HCT116 (cell line): ENCODE measurements at regions not wholly inside any gene's neighbourhood (a gene's known extent, or its start where the extent isn't known, plus 50 kb on each side); places are given as distances from the start of the nearest gene placed in this dataset.

ENCODE experiments used
- ATAC-seq: fragments of 200-7000 bp; cut with Tn5 transposase; 2 replicates; pipeline ENCODE4 v1.9.1; 2020; ENCODE audit warnings: mild to moderate bottlenecking, moderate library complexity
- BruUV-seq: library from RNA; stranded (reverse); fragments of 400-500 nt; replicated peaks from 2 replicates; lab custom pipeline; 2021; lab: Mats Ljungman, UMichigan
- CTCF ChIA-PET: fragments of 300-600 bp; sonication (Branson Sonifier 250); formaldehyde crosslinking; loops from one replicate; lab custom pipeline; 2021; ENCODE audit warnings: antibody characterized with exemption; lab: Charles Lee
- POLR2A ChIA-PET: fragments of 300-600, 350-600 bp; sonication (Branson Sonifier 250); formaldehyde crosslinking; loops from one replicate; lab custom pipeline; 2021; ENCODE audit warnings: antibody characterized with exemption; lab: Charles Lee
- RAD21 ChIA-PET, 2 experiments: fragments of 300-600 bp; sonication (Branson Sonifier 250); formaldehyde crosslinking; loops; one replicate each; lab custom pipeline; 2023; ENCODE audit warnings: low total read pairs in 2 of 2; ENCODE audit not compliant: uncharacterized antibody in 2 of 2, unreplicated experiment in 2 of 2, low non-redundant PET in 1 of 2; lab: Charles Lee
- DNase-seq: peaks from one replicate; pipeline ENCODE4 v3.0.0-alpha.2; 2010; ENCODE audit warnings: low read depth, low spot score
- H2AFZ ChIP-seq: fragments of 200-600 bp; shearing (Covaris generic), sonication (generic); 2 replicates; pipeline ENCODE4 v1.6.1; 2017; ENCODE audit warnings: low read depth, mixed run types, mixed read lengths, antibody characterized with exemption, low read length; ENCODE audit not compliant: poor library complexity, severe bottlenecking
- H3K27ac ChIP-seq: 2 replicates; pipeline ENCODE4 v1.5.1; 2012; ENCODE audit warnings: low read depth, low read length
- H3K27me3 ChIP-seq: fragments of 200-600 bp; sonication (generic); 2 replicates; pipeline ENCODE4 v1.6.1; 2016; ENCODE audit warnings: mixed run types, low read length, mixed read lengths; ENCODE audit not compliant: insufficient read depth
- H3K36me3 ChIP-seq, 2 experiments: fragments of 200-500 bp in 1 of 2; fragments of 200-600 bp in 1 of 2; sonication (Bioruptor generic) in 1 of 2; sonication (generic) in 1 of 2; 2 replicates each; pipeline versions ENCODE4 v1.5.1 to v1.6.1; 2014 to 2016; ENCODE audit warnings: low read length in 2 of 2, inconsistent platforms in 1 of 2, mixed read lengths in 1 of 2, mixed run types in 1 of 2; ENCODE audit not compliant: insufficient read depth in 2 of 2, control insufficient read depth in 1 of 2
- H3K4me1 ChIP-seq, 2 experiments: fragments of 200-600 bp in 1 of 2; sonication (generic) in 1 of 2; 2 replicates each; pipeline versions ENCODE4 v1.5.1 to v1.6.1; 2012 to 2017; ENCODE audit warnings: low read length in 2 of 2, inconsistent platforms in 1 of 2, mild to moderate bottlenecking in 1 of 2, mixed read lengths in 1 of 2, mixed run types in 1 of 2, moderate library complexity in 1 of 2; ENCODE audit not compliant: insufficient read depth in 2 of 2, control insufficient read depth in 1 of 2
- H3K4me2 ChIP-seq: fragments of 200-600 bp; sonication (generic); 2 replicates; pipeline ENCODE4 v1.6.1; 2017; ENCODE audit warnings: mixed run types, low read length, mixed read lengths
- H3K4me3 ChIP-seq, 2 experiments: fragments of 200-600 bp in 1 of 2; sonication (generic) in 1 of 2; replicated peaks in 1 of 2; 2 replicates each; pipeline ENCODE4 v1.5.1; 2011 to 2016; ENCODE audit warnings: low read length in 2 of 2, control low read depth in 1 of 2, low read depth in 1 of 2, mild to moderate bottlenecking in 1 of 2, mixed read lengths in 1 of 2, mixed run types in 1 of 2
- H3K79me2 ChIP-seq: fragments of 200-600 bp; sonication (generic); 2 replicates; pipeline ENCODE4 v1.6.1; 2017; ENCODE audit warnings: mild to moderate bottlenecking, mixed run types, low read length, moderate library complexity, mixed read lengths; ENCODE audit not compliant: insufficient read depth
- H3K9ac ChIP-seq: fragments of 200-600 bp; sonication (generic); 2 replicates; pipeline ENCODE4 v1.6.1; 2016; ENCODE audit warnings: low read length, mixed read lengths
- H3K9me2 ChIP-seq: fragments of 200-600 bp; sonication (generic), shearing (Covaris generic); 2 replicates; pipeline ENCODE4 v1.6.1; 2017; ENCODE audit warnings: mixed run types, mild to moderate bottlenecking, moderate library complexity; ENCODE audit not compliant: insufficient read depth
- H3K9me3 ChIP-seq, 2 experiments: fragments of 200-500 bp in 1 of 2; fragments of 200-600 bp in 1 of 2; sonication (Bioruptor generic) in 1 of 2; sonication (generic) in 1 of 2; 2 replicates each; pipeline ENCODE4 v1.6.1; 2014 to 2017; ENCODE audit warnings: low read length in 2 of 2, mixed read lengths in 2 of 2, inconsistent platforms in 1 of 2, low read depth in 1 of 2, mild to moderate bottlenecking in 1 of 2, mixed run types in 1 of 2, moderate library complexity in 1 of 2; ENCODE audit not compliant: control insufficient read depth in 1 of 2, insufficient read depth in 1 of 2
- H4K20me1 ChIP-seq: fragments of 200-600 bp; sonication (generic), shearing (Covaris generic); 2 replicates; pipeline ENCODE4 v1.6.1; 2017; ENCODE audit warnings: mixed run types, mild to moderate bottlenecking, moderate library complexity; ENCODE audit not compliant: insufficient read depth
- CBX3 ChIP-seq: IDR thresholded peaks from 2 replicates; pipeline ENCODE4 v1.6.1; 2012; ENCODE audit warnings: low read depth
- CEBPB ChIP-seq: IDR thresholded peaks from 2 replicates; pipeline ENCODE4 v1.6.1; 2012; ENCODE audit warnings: low read depth
- EGR1 ChIP-seq: IDR thresholded peaks from 2 replicates; pipeline ENCODE4 v1.6.1; 2012; ENCODE audit warnings: low read depth
- ELF1 ChIP-seq: IDR thresholded peaks from 2 replicates; pipeline ENCODE4 v1.6.1; 2012; ENCODE audit warnings: low read depth, borderline replicate concordance
- EZH2 ChIP-seq: fragments of 200-600 bp; sonication (generic); IDR thresholded peaks from 2 replicates; pipeline ENCODE4 v1.6.1; 2017; ENCODE audit warnings: antibody characterized with exemption, mixed run types
- EZH2phosphoT487 ChIP-seq: fragments of 200-600 bp; IDR thresholded peaks from 2 replicates; pipeline ENCODE4 v1.6.1; 2018; ENCODE audit warnings: antibody characterized with exemption, borderline replicate concordance
- FOSL1 ChIP-seq: IDR thresholded peaks from 2 replicates; pipeline ENCODE4 v1.6.1; 2012; ENCODE audit warnings: low read depth
- POLR2AphosphoS5 ChIP-seq: IDR thresholded peaks from 2 replicates; pipeline ENCODE4 v1.6.1; 2011; ENCODE audit warnings: mild to moderate bottlenecking, low read depth, low read length, moderate library complexity
- SIN3A ChIP-seq: IDR thresholded peaks from 2 replicates; pipeline ENCODE4 v1.6.1; 2012; ENCODE audit warnings: low read depth
- SP1 ChIP-seq: IDR thresholded peaks from 2 replicates; pipeline ENCODE4 v1.6.1; 2012; ENCODE audit warnings: low read depth
- SRF ChIP-seq: IDR thresholded peaks from 2 replicates; pipeline ENCODE4 v1.6.1; 2012; ENCODE audit warnings: low read depth
- YY1 ChIP-seq: IDR thresholded peaks from 2 replicates; pipeline ENCODE4 v1.6.1; 2011; ENCODE audit warnings: low read length, low read depth, moderate library complexity, mild to moderate bottlenecking; ENCODE audit not compliant: insufficient replicate concordance; ENCODE audit errors: extremely low read depth
- ZFX ChIP-seq: fragments of 450-650 bp; IDR thresholded peaks from 2 replicates; pipeline ENCODE4 v1.6.1; 2017
- ZNF274 ChIP-seq: fragments of 200-500 bp; sonication (Bioruptor generic); IDR thresholded peaks from 2 replicates; pipeline ENCODE4 v1.6.1; 2014; ENCODE audit warnings: mild to moderate bottlenecking, low read depth, low read length, inconsistent platforms
- intact Hi-C: fragments of 100-400 bp; cut with micrococcal nuclease; formaldehyde crosslinking; loops from 2 replicates; pipeline ENCODE4 v1.10.0; 2022
- TF ChIP-seq, protein P1 (sequence below), 3 experiments: fragments of 200-600 bp in 1 of 3; sonication (generic) in 1 of 3; IDR thresholded peaks in 2 of 3; conservative IDR thresholded peaks in 1 of 3; 2 replicates each; pipeline ENCODE4 v1.5.1; 2012 to 2017; ENCODE audit warnings: low read depth in 2 of 3, low read length in 2 of 3, antibody characterized with exemption in 1 of 3, borderline replicate concordance in 1 of 3, control low read depth in 1 of 3, mild to moderate bottlenecking in 1 of 3, mixed read lengths in 1 of 3, mixed run types in 1 of 3, moderate library complexity in 1 of 3; ENCODE audit not compliant: insufficient read depth in 1 of 3
- TF ChIP-seq, protein P2 (sequence below): IDR thresholded peaks from 2 replicates; pipeline ENCODE4 v1.6.1; 2011; ENCODE audit warnings: mild to moderate bottlenecking, low read length, moderate library complexity; ENCODE audit not compliant: insufficient replicate concordance; ENCODE audit errors: extremely low read depth
- TF ChIP-seq, protein P3 (sequence below): IDR thresholded peaks from 2 replicates; pipeline ENCODE4 v1.6.1; 2012

DNA sequence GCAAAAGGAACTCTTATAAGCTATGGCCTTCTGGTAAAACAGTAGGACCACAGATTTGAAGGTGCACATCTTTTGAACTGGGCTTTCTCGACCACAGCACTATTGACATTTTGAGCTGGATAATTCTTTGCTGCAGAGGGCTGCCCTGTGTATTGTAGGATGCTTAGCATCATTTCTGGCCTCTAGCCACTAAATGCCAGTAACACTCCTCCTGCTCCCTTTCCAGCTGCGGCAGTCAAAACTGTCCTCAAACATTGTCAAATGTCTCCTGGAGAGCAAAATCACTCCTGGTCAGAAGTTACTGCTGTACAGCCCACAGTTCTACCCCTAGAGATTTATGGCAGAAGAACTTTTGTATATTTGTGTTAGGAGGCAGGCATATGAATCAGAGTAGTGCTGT, 836.7 kb downstream of the PLA2G4A start (continued):
- TF ChIP-seq, protein P1, sequence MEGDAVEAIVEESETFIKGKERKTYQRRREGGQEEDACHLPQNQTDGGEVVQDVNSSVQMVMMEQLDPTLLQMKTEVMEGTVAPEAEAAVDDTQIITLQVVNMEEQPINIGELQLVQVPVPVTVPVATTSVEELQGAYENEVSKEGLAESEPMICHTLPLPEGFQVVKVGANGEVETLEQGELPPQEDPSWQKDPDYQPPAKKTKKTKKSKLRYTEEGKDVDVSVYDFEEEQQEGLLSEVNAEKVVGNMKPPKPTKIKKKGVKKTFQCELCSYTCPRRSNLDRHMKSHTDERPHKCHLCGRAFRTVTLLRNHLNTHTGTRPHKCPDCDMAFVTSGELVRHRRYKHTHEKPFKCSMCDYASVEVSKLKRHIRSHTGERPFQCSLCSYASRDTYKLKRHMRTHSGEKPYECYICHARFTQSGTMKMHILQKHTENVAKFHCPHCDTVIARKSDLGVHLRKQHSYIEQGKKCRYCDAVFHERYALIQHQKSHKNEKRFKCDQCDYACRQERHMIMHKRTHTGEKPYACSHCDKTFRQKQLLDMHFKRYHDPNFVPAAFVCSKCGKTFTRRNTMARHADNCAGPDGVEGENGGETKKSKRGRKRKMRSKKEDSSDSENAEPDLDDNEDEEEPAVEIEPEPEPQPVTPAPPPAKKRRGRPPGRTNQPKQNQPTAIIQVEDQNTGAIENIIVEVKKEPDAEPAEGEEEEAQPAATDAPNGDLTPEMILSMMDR (IDR thresholded peaks at IDR 0.05 in 2 of 3, conservative IDR thresholded peaks at IDR 0.05 in 1 of 3; ENCODE audit: borderline replicate concordance in 1 of 3, insufficient read depth in 1 of 3, low read depth in 2 of 3, low read length in 2 of 3), result no peak
- TF ChIP-seq SRF, result no peak
- TF ChIP-seq SIN3A, result no peak
- no peak for TF ChIP-seq SP1
- no peak for TF ChIP-seq POLR2AphosphoS5
- TF ChIP-seq, protein P2, sequence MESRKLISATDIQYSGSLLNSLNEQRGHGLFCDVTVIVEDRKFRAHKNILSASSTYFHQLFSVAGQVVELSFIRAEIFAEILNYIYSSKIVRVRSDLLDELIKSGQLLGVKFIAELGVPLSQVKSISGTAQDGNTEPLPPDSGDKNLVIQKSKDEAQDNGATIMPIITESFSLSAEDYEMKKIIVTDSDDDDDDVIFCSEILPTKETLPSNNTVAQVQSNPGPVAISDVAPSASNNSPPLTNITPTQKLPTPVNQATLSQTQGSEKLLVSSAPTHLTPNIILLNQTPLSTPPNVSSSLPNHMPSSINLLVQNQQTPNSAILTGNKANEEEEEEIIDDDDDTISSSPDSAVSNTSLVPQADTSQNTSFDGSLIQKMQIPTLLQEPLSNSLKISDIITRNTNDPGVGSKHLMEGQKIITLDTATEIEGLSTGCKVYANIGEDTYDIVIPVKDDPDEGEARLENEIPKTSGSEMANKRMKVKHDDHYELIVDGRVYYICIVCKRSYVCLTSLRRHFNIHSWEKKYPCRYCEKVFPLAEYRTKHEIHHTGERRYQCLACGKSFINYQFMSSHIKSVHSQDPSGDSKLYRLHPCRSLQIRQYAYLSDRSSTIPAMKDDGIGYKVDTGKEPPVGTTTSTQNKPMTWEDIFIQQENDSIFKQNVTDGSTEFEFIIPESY, result no peak
- no peak for TF ChIP-seq YY1
- no peak for TF ChIP-seq ZFX
- no peak for TF ChIP-seq ZNF274
- TF ChIP-seq EZH2, result no peak
- no peak for TF ChIP-seq EGR1
- no peak for TF ChIP-seq FOSL1
- TF ChIP-seq, all 23 proteins: peak for 0

DNA sequence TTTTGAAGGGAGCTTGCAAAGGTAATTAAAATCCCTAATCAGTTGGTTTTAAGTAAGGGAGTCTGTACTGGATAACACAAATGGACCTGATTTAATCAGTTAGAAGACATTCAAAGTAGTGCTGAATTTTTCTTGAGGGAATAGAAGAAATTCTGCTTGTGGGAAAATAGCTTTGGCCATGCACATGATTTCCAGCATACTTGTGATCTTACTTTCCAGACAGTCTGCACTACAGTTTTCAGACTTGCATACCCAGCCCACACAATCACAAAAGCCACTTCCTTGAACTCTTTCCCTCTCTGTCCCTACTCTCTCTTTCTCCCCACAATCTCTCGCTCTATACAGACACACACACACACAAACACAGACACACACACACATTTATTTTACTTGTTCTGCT, 852.1 kb downstream of the PLA2G4A start:
- no peak overlapping the region for H3K9ac ChIP-seq
- ChIA-PET CTCF (no interaction called here), POLR2A (no interaction called here), RAD21 (no interaction called here)
- TF ChIP-seq POLR2AphosphoS5 (no peak), SP1 (no peak), CBX3 (no peak), ELF1 (no peak), CEBPB (no peak), ZFX (no peak), EZH2phosphoT487 (no peak)
- TF ChIP-seq, protein P1 (IDR thresholded peaks at IDR 0.05 in 2 of 3, conservative IDR thresholded peaks at IDR 0.05 in 1 of 3; ENCODE audit: borderline replicate concordance in 1 of 3, insufficient read depth in 1 of 3, low read depth in 2 of 3, low read length in 2 of 3), result no peak
- TF ChIP-seq, protein P2, result no peak
- TF ChIP-seq, protein P3, sequence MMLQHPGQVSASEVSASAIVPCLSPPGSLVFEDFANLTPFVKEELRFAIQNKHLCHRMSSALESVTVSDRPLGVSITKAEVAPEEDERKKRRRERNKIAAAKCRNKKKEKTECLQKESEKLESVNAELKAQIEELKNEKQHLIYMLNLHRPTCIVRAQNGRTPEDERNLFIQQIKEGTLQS, result no peak
- peaks cover 0 to 3% of the 10 kb centered on the region in 2 experiments; a peak in 1 of 4 replicates for H3K4me1 ChIP-seq
- no peaks in the 10 kb centered on the region for H3K27me3 ChIP-seq
- H3K4me2 ChIP-seq, result no peak overlapping the region
- peak overlapping the region; percentile 47 for H2AFZ ChIP-seq
- no peaks in the 10 kb centered on the region for H3K36me3 ChIP-seq
- no peaks in the 10 kb centered on the region for H3K9me3 ChIP-seq
- H4K20me1 ChIP-seq, result no peaks in the 10 kb centered on the region
- no TSS peak for BruUV-seq
- no peak for DNase-seq
- H3K4me3 ChIP-seq, result no peak overlapping the region
- intact Hi-C loops, result no loop called here
- H3K9me2 ChIP-seq, result no peaks in the 10 kb centered on the region
- H3K79me2 ChIP-seq, result no peaks in the 10 kb centered on the region
- H3K27ac ChIP-seq, result no peak overlapping the region
- ATAC-seq, result no peak
